Sigmoid colon (tissue), 6 donors: ENCODE measurements at regions not wholly inside any gene's neighbourhood (a gene's known extent, or its start where the extent isn't known, plus 50 kb on each side); places are given as distances from the start of the nearest gene placed in this dataset.
"Not testable (repeated sequence)": the region's sequence is repeated elsewhere in the genome, so short reads cannot be mapped to it uniquely, and the experiment has no call there.

ENCODE experiments used
- DNase-seq: peaks from one replicate; pipeline ENCODE4 v3.0.0-alpha.2; 2019
- H3K27ac ChIP-seq, 4 donors: fragments of 200-600 bp; sonication (generic); one replicate each; pipeline ENCODE4 v1.5.1; 2016 to 2019; ENCODE audit warnings: mild to moderate bottlenecking in 1 of 4
- H3K27me3 ChIP-seq, 3 donors: fragments of 200-600 bp; sonication (generic); one replicate each; pipeline ENCODE4 v1.5.1; 2019; ENCODE audit warnings: mild to moderate bottlenecking in 1 of 3
- H3K36me3 ChIP-seq, 4 donors: fragments of 200-600 bp; sonication (generic); one replicate each; pipeline ENCODE4 v1.5.1; 2016 to 2019
- H3K4me1 ChIP-seq, 4 donors: fragments of 200-600 bp; sonication (generic); one replicate each; pipeline ENCODE4 v1.5.1; 2017 to 2019
- H3K4me3 ChIP-seq, 4 donors: fragments of 200-600 bp; sonication (generic); one replicate each; pipeline ENCODE4 v1.5.1; 2017 to 2019; ENCODE audit warnings: mild to moderate bottlenecking in 2 of 4, moderate library complexity in 1 of 4
- H3K9me3 ChIP-seq, 4 donors: fragments of 200-600 bp in 3 of 4; sonication (generic) in 3 of 4; one replicate each; pipeline versions ENCODE4 v1.5.1 to v1.6.1; 2013 to 2019
- EP300 ChIP-seq, 4 donors: sonication (generic); formaldehyde crosslinking; IDR thresholded peaks; one replicate each; pipeline ENCODE4 v1.6.1; 2017; ENCODE audit warnings: antibody characterized with exemption in 4 of 4
- POLR2A ChIP-seq, 2 donors: fragments of 450-650 bp; IDR thresholded peaks; one replicate each; pipeline ENCODE4 v1.6.1; 2016; ENCODE audit warnings: antibody characterized with exemption in 2 of 2, mild to moderate bottlenecking in 2 of 2, moderate library complexity in 2 of 2
- POLR2AphosphoS5 ChIP-seq, 4 donors: sonication (generic); formaldehyde crosslinking; IDR thresholded peaks; one replicate each; pipeline ENCODE4 v1.6.1; 2017; ENCODE audit warnings: antibody characterized with exemption in 4 of 4
- WGBS, 2 donors: extraction: QIAGEN DNeasy Blood & Tissue Kit; methylation state at CpG; one replicate each; pipeline ENCODE4 v1.1.7; 2013; 5-methylcytosine and 5-hydroxymethylcytosine counted together
- intact Hi-C: fragments of 100-400 bp; cut with DNase I; formaldehyde crosslinking; loops from one replicate; pipeline ENCODE4 v1.15.1; 2023
- TF ChIP-seq, protein P1 (sequence below), 4 experiments: fragments of 450-650 bp in 3 of 4; fragments of 200-600 bp in 1 of 4; IDR thresholded peaks; one replicate each; pipeline ENCODE4 v1.5.1; 2016 to 2019; ENCODE audit warnings: antibody characterized with exemption in 4 of 4, mild to moderate bottlenecking in 3 of 4, moderate library complexity in 2 of 4
- donor health status: healthy with polysubstance abuse.
- donor health status: healthy.

DNA sequence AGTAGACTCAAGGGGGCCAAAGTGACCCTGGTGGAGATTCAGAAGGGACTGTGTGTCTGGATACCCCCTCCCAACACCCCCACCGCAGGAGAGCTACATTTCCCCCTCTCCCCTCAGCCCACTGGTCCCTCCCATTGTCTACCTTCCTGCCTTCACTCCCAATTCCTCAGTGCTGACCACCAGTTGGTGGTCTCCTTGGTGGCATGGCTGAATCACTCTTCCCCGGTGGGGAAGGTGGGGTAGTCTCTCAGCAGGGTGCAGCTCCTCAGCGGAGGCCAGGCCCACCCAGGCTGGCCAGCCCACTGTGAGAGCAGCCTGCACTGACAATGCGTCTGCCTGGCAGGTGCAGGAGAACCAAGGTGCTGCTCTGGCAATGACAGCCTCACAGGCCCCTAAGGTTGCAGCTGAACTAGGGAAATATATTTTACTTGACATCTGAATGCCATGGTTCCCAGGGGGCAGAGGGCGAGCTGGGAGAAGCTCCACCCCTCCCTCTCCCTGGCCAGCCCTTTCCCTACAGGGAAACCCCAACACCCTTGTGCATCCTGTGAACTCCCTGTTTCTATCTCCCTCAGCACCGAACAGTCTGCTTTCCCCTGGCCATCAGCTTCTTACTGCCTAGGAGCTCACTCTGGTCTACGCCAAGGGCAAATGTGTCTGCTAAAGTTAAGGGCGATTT, 62.6 kb upstream of the PAX8 start:
- no peaks in the 10 kb centered on the region for H3K4me1 ChIP-seq
- DNase-seq = no peak
- H3K4me3 ChIP-seq = no peak overlapping the region
- intact Hi-C loops = no loop called here
- H3K9me3 ChIP-seq = no peaks in the 10 kb centered on the region
- no peaks in the 10 kb centered on the region for H3K27me3 ChIP-seq
- WGBS, 2 donors = 81 to 86% methylated on average over 8 of the region's 8 CpGs
- TF ChIP-seq POLR2A (IDR thresholded peaks at IDR 0.05) (no peak), EP300 (IDR thresholded peaks at IDR 0.05) (no peak), POLR2AphosphoS5 (IDR thresholded peaks at IDR 0.05) (no peak)
- TF ChIP-seq, protein P1, sequence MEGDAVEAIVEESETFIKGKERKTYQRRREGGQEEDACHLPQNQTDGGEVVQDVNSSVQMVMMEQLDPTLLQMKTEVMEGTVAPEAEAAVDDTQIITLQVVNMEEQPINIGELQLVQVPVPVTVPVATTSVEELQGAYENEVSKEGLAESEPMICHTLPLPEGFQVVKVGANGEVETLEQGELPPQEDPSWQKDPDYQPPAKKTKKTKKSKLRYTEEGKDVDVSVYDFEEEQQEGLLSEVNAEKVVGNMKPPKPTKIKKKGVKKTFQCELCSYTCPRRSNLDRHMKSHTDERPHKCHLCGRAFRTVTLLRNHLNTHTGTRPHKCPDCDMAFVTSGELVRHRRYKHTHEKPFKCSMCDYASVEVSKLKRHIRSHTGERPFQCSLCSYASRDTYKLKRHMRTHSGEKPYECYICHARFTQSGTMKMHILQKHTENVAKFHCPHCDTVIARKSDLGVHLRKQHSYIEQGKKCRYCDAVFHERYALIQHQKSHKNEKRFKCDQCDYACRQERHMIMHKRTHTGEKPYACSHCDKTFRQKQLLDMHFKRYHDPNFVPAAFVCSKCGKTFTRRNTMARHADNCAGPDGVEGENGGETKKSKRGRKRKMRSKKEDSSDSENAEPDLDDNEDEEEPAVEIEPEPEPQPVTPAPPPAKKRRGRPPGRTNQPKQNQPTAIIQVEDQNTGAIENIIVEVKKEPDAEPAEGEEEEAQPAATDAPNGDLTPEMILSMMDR (IDR thresholded peaks at IDR 0.05) = no peak
- H3K36me3 ChIP-seq = no peaks in the 10 kb centered on the region
- no peak overlapping the region for H3K27ac ChIP-seq

DNA sequence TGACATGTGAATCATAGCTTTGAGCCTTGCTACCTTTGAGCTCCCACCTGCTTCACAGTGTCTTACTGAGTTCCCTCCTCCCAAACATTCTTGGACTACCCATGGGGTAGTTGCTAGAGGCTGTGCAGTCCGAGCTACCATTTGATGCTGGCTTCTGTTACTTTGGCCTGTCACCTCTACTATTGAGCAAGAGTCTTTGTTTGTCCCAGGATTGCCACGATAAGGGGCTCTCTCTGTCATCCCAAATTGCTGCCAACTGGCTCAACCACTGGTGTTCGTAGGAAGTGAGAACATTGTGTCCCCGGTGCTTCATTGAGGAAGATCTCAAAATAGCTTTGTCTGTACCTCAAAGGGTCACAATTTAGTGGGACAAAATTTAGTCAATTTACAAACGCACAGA, 59.1 kb upstream of the PAX8 start:
- WGBS, 2 donors = 81 to 84% methylated on average over 5 of the region's 5 CpGs
- no peaks in the 10 kb centered on the region for H3K9me3 ChIP-seq
- no peak for TF ChIP-seq POLR2A (IDR thresholded peaks at IDR 0.05)
- TF ChIP-seq, protein P1 (IDR thresholded peaks at IDR 0.05) = no peak
- peak in 1 of 4 donors; percentile 12 for TF ChIP-seq EP300 (IDR thresholded peaks at IDR 0.05)
- peak in 1 of 4 donors; percentile 23 for TF ChIP-seq POLR2AphosphoS5 (IDR thresholded peaks at IDR 0.05)
- intact Hi-C loops = no loop called here
- no peak overlapping the region for H3K27ac ChIP-seq
- H3K4me1 ChIP-seq = no peaks in the 10 kb centered on the region
- H3K36me3 ChIP-seq = no peaks in the 10 kb centered on the region
- no peak for DNase-seq
- no peak overlapping the region for H3K4me3 ChIP-seq
- no peaks in the 10 kb centered on the region for H3K27me3 ChIP-seq

DNA sequence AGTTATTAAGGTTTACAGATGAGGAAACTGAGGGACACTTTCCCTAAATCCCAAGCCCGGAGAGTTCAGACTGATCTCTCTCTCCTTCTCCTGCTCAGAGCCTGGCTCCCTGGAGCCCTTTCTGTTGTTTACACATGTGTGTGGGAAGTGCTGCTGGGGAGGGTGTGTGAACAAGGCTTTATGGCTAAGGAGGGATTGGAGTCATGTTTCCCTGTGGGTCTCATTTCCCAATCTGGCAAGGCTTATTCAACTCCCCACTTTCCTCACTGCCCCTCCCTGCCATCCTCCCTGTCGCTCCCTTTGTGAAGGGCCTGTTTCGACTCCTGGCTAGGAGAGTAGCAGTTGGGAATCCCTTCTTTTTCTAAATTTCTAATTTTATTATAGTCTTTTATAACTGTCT, 57.3 kb upstream of the PAX8 start:
- H3K27ac ChIP-seq, H3K4me3 ChIP-seq, H3K27me3 ChIP-seq, DNase-seq, H3K4me1 ChIP-seq, H3K36me3 ChIP-seq, H3K9me3 ChIP-seq, intact Hi-C loops: not testable (repeated sequence)
- WGBS, 2 donors = 10 to 54% methylated on average over 3 of the region's 3 CpGs

DNA sequence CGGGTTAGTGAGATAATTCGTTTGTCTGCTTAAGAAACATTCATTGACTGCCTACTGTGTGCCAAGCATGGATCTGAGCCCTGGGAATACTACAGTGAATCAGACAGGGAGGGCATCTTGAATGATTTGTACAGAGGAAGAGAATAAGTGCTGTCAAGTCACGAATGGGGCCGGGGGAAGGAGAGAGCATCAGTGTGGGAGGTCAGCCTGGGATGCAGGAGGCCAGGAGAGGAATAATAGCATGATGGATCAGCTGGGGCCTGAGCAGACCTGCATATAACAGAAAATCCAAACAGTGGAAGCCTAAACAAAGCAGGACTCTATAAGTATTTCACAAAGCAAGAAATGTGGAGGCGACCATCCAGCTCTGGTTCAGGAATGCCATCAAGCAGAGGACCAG, 55.4 kb upstream of the PAX8 start:
- intact Hi-C loops = no loop called here
- TF ChIP-seq EP300 (IDR thresholded peaks at IDR 0.05) (no peak), POLR2AphosphoS5 (IDR thresholded peaks at IDR 0.05) (no peak), POLR2A (IDR thresholded peaks at IDR 0.05) (no peak)
- TF ChIP-seq, protein P1 (IDR thresholded peaks at IDR 0.05) = no peak
- H3K27ac ChIP-seq = no peak overlapping the region
- whole genome bisulfite sequencing, 2 donors = 82 to 86% methylated on average over 5 of the region's 5 CpGs
- no peak overlapping the region for H3K4me3 ChIP-seq
- no peak for DNase-seq
- H3K9me3 ChIP-seq = no peaks in the 10 kb centered on the region
- no peaks in the 10 kb centered on the region for H3K27me3 ChIP-seq
- H3K36me3 ChIP-seq = no peaks in the 10 kb centered on the region
- peaks cover 0 to 3% (median under 1%) of the 10 kb centered on the region in 4 donors for H3K4me1 ChIP-seq

DNA sequence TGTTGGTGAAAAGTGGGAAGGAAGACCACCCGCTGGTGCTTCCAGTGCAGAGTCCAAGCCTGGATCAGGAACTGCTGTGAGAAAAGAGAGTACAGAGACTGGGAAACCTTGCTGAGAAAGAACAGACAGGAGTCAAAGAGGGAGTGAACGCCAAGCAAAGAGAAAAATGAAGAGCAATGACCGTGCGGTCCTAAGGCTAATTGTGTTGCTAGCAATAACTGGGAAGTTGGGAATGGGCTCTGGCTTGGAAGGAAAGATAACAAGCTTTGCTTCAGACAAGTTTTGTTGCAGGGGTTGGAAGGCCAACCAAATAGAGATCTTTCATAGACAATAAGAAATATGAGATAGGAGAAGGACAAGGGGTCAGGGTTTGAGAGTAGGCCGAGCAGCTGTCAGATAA, 55.0 kb upstream of the PAX8 start:
- H3K27ac ChIP-seq, H3K27me3 ChIP-seq, H3K4me3 ChIP-seq, DNase-seq, H3K36me3 ChIP-seq, intact Hi-C loops, H3K9me3 ChIP-seq, H3K4me1 ChIP-seq: not testable (repeated sequence)
- 72 to 75% methylated on average over 5 of the region's 5 CpGs for WGBS, 2 donors

DNA sequence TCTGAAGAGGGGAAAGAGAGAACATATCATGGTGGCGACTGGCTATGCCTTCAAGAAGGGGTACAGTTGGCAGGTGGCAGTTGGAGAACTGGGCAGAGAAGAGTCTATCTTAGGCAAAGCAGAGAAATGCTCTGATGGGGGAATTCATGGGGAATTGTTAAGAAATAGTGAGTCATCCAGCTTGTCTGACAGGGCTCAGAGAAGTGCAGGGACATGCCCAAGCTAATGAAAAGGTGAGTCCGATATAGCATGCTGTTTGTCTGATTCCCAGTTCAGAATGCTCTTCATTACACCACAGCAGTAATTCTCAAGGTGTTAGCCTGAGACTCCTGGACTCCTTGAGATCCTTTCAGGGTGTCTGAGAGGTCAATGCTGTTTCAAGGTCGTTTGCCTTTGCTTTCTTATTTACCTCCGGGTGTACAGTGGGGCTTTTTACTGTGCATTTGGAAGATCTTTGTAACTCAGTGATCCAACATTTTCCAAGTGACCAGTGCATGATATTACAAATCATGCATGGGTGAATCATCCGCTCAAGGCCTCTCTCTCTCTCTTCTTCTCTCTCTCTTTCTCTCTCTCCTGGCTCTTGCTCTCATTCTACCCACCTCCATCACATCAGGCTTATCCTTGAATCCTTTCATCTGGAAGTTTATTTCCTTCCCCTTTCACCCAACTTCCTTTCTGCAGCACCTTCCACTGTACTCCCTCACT, 51.5 kb upstream of the PAX8 start:
- intact Hi-C loops, H3K27me3 ChIP-seq, H3K36me3 ChIP-seq, H3K9me3 ChIP-seq, H3K27ac ChIP-seq, H3K4me1 ChIP-seq, DNase-seq, H3K4me3 ChIP-seq: not testable (repeated sequence)
- 82 to 95% methylated on average over 4 to 5 of the region's 5 CpGs for WGBS, 2 donors
